ENCODE measurements at regions not wholly inside any gene's neighbourhood (a gene's known extent, or its start where the extent isn't known, plus 50 kb on each side); places are given as distances from the start of the nearest gene placed in this dataset.

DNA sequence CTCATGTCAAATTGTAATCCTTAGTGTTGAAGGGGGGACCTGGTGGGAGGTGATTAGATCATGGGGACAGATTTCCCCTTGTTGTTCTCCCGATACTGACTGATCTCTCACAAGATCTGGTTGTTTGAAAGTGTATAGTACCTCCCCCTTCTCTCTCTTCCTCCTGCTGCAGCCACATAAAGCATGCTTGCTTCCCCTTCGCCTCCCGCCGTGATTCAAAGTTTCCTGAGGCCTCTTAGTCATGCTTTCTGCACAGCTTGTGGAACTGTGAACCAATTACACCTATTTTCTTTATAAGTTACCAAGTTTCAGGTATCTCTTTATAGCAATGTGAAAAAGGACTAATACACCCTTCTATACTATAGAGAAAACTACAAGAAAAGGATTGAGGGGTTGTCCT lies 1170.5 kb upstream of the AGA start:
- H4K20me1 ChIP-seq (ENCODE audit: insufficient read depth, low read length): no peaks in the 10 kb centered on the region
- DNase-seq (ENCODE audit: low read depth): no peak
- H3K9ac ChIP-seq (ENCODE audit: low read length): no peak overlapping the region
- H3K4me2 ChIP-seq (ENCODE audit: low read length): no peak overlapping the region
- H3K27ac ChIP-seq (ENCODE audit: low read depth, low read length): no peak overlapping the region
- no peaks in the 10 kb centered on the region for H3K4me1 Mint-ChIP-seq (ENCODE audit: low read depth, unreplicated experiment)
- no peak overlapping the region for H3K27ac Mint-ChIP-seq (ENCODE audit: unreplicated experiment)
- TF ChIP-seq, protein P1, sequence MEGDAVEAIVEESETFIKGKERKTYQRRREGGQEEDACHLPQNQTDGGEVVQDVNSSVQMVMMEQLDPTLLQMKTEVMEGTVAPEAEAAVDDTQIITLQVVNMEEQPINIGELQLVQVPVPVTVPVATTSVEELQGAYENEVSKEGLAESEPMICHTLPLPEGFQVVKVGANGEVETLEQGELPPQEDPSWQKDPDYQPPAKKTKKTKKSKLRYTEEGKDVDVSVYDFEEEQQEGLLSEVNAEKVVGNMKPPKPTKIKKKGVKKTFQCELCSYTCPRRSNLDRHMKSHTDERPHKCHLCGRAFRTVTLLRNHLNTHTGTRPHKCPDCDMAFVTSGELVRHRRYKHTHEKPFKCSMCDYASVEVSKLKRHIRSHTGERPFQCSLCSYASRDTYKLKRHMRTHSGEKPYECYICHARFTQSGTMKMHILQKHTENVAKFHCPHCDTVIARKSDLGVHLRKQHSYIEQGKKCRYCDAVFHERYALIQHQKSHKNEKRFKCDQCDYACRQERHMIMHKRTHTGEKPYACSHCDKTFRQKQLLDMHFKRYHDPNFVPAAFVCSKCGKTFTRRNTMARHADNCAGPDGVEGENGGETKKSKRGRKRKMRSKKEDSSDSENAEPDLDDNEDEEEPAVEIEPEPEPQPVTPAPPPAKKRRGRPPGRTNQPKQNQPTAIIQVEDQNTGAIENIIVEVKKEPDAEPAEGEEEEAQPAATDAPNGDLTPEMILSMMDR (IDR thresholded peaks at IDR 0.05; ENCODE audit: insufficient read depth, low read depth, low read length): no peak
- TF ChIP-seq EZH2 (IDR thresholded peaks at IDR 0.05; ENCODE audit: insufficient read depth, low read length): no peak
- no peaks in the 10 kb centered on the region for H3K9me3 ChIP-seq (ENCODE audit: insufficient read depth, low read depth, low read length)
- no peaks in the 10 kb centered on the region for H3K27me3 Mint-ChIP-seq (ENCODE audit: low read depth, unreplicated experiment)
- no peaks in the 10 kb centered on the region for H3K36me3 ChIP-seq (ENCODE audit: insufficient read depth, low read length)
- no peaks in the 10 kb centered on the region for H3K27me3 ChIP-seq (ENCODE audit: insufficient read depth, low read length)
- no peaks in the 10 kb centered on the region for H3K79me2 ChIP-seq (ENCODE audit: insufficient read depth, low read length)
- H3K4me1 ChIP-seq (ENCODE audit: insufficient read depth, low read length): no peaks in the 10 kb centered on the region
- H3K4me3 Mint-ChIP-seq (ENCODE audit: unreplicated experiment): no peak overlapping the region
- no peaks in the 10 kb centered on the region for H3K36me3 Mint-ChIP-seq (ENCODE audit: low read depth, unreplicated experiment)
- no peak for FAIRE-seq
- H3K4me3 ChIP-seq (ENCODE audit: insufficient read depth, low read depth, low read length): no peak overlapping the region
- H2AFZ ChIP-seq (ENCODE audit: low read depth, low read length): no peak overlapping the region
- H3K9me3 Mint-ChIP-seq (ENCODE audit: unreplicated experiment): peaks cover 3% of the 10 kb centered on the region

- Mint-ChIP-seq H3K27me3 (ENCODE audit: low read depth, unreplicated experiment) (peaks cover under 1% of the 10 kb centered on the region), H3K9me3 (ENCODE audit: unreplicated experiment) (no peaks in the 10 kb centered on the region), H3K27ac (ENCODE audit: unreplicated experiment) (no peak overlapping the region), H3K4me3 (ENCODE audit: unreplicated experiment) (no peak overlapping the region), H3K4me1 (ENCODE audit: low read depth, unreplicated experiment) (no peaks in the 10 kb centered on the region), H3K36me3 (ENCODE audit: low read depth, unreplicated experiment) (no peaks in the 10 kb centered on the region)
- H3K9me3 ChIP-seq (ENCODE audit: insufficient read depth, low read depth, low read length): no peaks in the 10 kb centered on the region
- no peaks in the 10 kb centered on the region for H4K20me1 ChIP-seq (ENCODE audit: insufficient read depth, low read length)
- H3K79me2 ChIP-seq (ENCODE audit: insufficient read depth, low read length): no peaks in the 10 kb centered on the region
- DNase-seq (ENCODE audit: low read depth): peak; percentile 29
- no peak overlapping the region for H3K9ac ChIP-seq (ENCODE audit: low read length)
- H3K4me2 ChIP-seq (ENCODE audit: low read length): no peak overlapping the region
- no peaks in the 10 kb centered on the region for H3K4me1 ChIP-seq (ENCODE audit: insufficient read depth, low read length)
- no peak overlapping the region for H3K4me3 ChIP-seq (ENCODE audit: insufficient read depth, low read depth, low read length)
- TF ChIP-seq EZH2 (IDR thresholded peaks at IDR 0.05; ENCODE audit: insufficient read depth, low read length): no peak
- TF ChIP-seq, protein P1 (IDR thresholded peaks at IDR 0.05; ENCODE audit: insufficient read depth, low read depth, low read length): no peak
- FAIRE-seq: no peak
- no peak overlapping the region for H2AFZ ChIP-seq (ENCODE audit: low read depth, low read length)
- no peak overlapping the region for H3K27ac ChIP-seq (ENCODE audit: low read depth, low read length)
- no peaks in the 10 kb centered on the region for H3K36me3 ChIP-seq (ENCODE audit: insufficient read depth, low read length)
- H3K27me3 ChIP-seq (ENCODE audit: insufficient read depth, low read length): no peaks in the 10 kb centered on the region
Observed at GRCh38 chr4:178632415-178632814, 1190.2 kb upstream of the AGA start.

DNA sequence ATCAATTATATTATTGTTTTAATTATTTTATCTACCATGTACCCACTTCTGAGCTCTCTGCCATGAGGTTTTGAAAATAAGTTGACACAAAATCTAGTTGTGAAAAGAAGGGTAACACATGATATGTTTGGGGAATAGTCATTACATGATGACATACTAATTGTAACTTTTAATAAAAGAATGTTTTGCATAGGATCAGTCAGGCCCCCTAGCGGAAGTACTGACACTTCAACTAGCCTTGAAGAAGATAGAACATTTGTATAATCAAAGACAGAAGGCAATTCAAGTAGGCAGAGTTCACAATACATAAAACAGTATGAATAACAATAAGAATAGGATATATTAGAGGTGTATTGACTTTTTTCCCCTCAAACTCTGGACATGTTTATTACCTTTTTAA lies 1191.0 kb upstream of the AGA start:
- Mint-ChIP-seq H3K4me1 (ENCODE audit: low read depth, unreplicated experiment) (no peaks in the 10 kb centered on the region), H3K27ac (ENCODE audit: unreplicated experiment) (no peak overlapping the region), H3K9me3 (ENCODE audit: unreplicated experiment) (no peaks in the 10 kb centered on the region), H3K4me3 (ENCODE audit: unreplicated experiment) (no peak overlapping the region), H3K36me3 (ENCODE audit: low read depth, unreplicated experiment) (no peaks in the 10 kb centered on the region), H3K27me3 (ENCODE audit: low read depth, unreplicated experiment) (peaks cover 4% of the 10 kb centered on the region)
- Histone ChIP-seq H3K9ac (ENCODE audit: low read length) (no peak overlapping the region), H2AFZ (ENCODE audit: low read depth, low read length) (no peak overlapping the region), H3K4me2 (ENCODE audit: low read length) (no peak overlapping the region), H3K27ac (ENCODE audit: low read depth, low read length) (no peak overlapping the region), H3K27me3 (ENCODE audit: insufficient read depth, low read length) (no peaks in the 10 kb centered on the region), H3K79me2 (ENCODE audit: insufficient read depth, low read length) (no peaks in the 10 kb centered on the region), H4K20me1 (ENCODE audit: insufficient read depth, low read length) (no peaks in the 10 kb centered on the region), H3K9me3 (ENCODE audit: insufficient read depth, low read depth, low read length) (no peaks in the 10 kb centered on the region), H3K36me3 (ENCODE audit: insufficient read depth, low read length) (no peaks in the 10 kb centered on the region), H3K4me3 (ENCODE audit: insufficient read depth, low read depth, low read length) (no peak overlapping the region), H3K4me1 (ENCODE audit: insufficient read depth, low read length) (no peaks in the 10 kb centered on the region)
- no peak for FAIRE-seq
- no peak for DNase-seq (ENCODE audit: low read depth)
- TF ChIP-seq EZH2 (IDR thresholded peaks at IDR 0.05; ENCODE audit: insufficient read depth, low read length): no peak
- TF ChIP-seq, protein P1 (IDR thresholded peaks at IDR 0.05; ENCODE audit: insufficient read depth, low read depth, low read length): no peak
